ENCODE measurements at regions not wholly inside any gene's neighbourhood (a gene's known extent, or its start where the extent isn't known, plus 50 kb on each side); places are given as distances from the start of the nearest gene placed in this dataset.

- TF ChIP-seq CTCF (conservative IDR thresholded peaks at IDR 0.05; ENCODE audit: low read depth, low read length) = no peak
- no peak overlapping the region for H3K4me3 ChIP-seq (ENCODE audit: low read depth, low read length)
- no peak for DNase-seq (ENCODE audit: low read depth)
Measured at GRCh38 chr11:45525393-45525792, 140.0 kb downstream of the CHST1 start.

- H3K4me3 ChIP-seq (ENCODE audit: low read depth, low read length) = no peak overlapping the region
- TF ChIP-seq CTCF (conservative IDR thresholded peaks at IDR 0.05; ENCODE audit: low read depth, low read length) = no peak
- no peak for DNase-seq (ENCODE audit: low read depth)
Measured at GRCh38 chr11:45523760-45524159, 141.7 kb downstream of the CHST1 start.

GRCh38 chr11:45518833-45519535 lies 146.4 kb downstream of the CHST1 start:
- no peak for DNase-seq (ENCODE audit: low read depth)
- no peak for TF ChIP-seq CTCF (conservative IDR thresholded peaks at IDR 0.05; ENCODE audit: low read depth, low read length)
- no peak overlapping the region for H3K4me3 ChIP-seq (ENCODE audit: low read depth, low read length)

- TF ChIP-seq CTCF (conservative IDR thresholded peaks at IDR 0.05; ENCODE audit: low read depth, low read length) = no peak
- H3K4me3 ChIP-seq (ENCODE audit: low read depth, low read length) = no peak overlapping the region
- no peak for DNase-seq (ENCODE audit: low read depth)
Measured at GRCh38 chr11:45518141-45518832, 147.1 kb downstream of the CHST1 start.

- DNase-seq (ENCODE audit: low read depth) = no peak
- no peak for TF ChIP-seq CTCF (conservative IDR thresholded peaks at IDR 0.05; ENCODE audit: low read depth, low read length)
- H3K4me3 ChIP-seq (ENCODE audit: low read depth, low read length) = no peak overlapping the region
Measured at GRCh38 chr11:45517171-45517770, 148.2 kb downstream of the CHST1 start.

- DNase-seq (ENCODE audit: low read depth) = no peak
- H3K4me3 ChIP-seq (ENCODE audit: low read depth, low read length) = no peak overlapping the region
- no peak for TF ChIP-seq CTCF (conservative IDR thresholded peaks at IDR 0.05; ENCODE audit: low read depth, low read length)
Measured at GRCh38 chr11:45513821-45514340, 151.5 kb downstream of the CHST1 start.
